Mononuclear cell (primary cell): ENCODE measurements at regions not wholly inside any gene's neighbourhood (a gene's known extent, or its start where the extent isn't known, plus 50 kb on each side); places are given as distances from the start of the nearest gene placed in this dataset.
"Not testable (repeated sequence)": the region's sequence is repeated elsewhere in the genome, so short reads cannot be mapped to it uniquely, and the experiment has no call there.

ENCODE experiments used
- H3K27me3 ChIP-seq: 2 replicates; pipeline ENCODE4 v1.6.0; 2011; ENCODE audit warnings: low read length, control low read depth; ENCODE audit not compliant: insufficient read depth
- H3K4me1 ChIP-seq: 2 replicates; pipeline ENCODE4 v1.5.1; 2011; ENCODE audit warnings: mild to moderate bottlenecking, low read length, control low read depth; ENCODE audit not compliant: insufficient read depth
- H3K4me3 ChIP-seq: 2 replicates; pipeline ENCODE4 v1.5.1; 2011; ENCODE audit warnings: mild to moderate bottlenecking, low read length, moderate library complexity
- H3K9me3 ChIP-seq: 2 replicates; pipeline ENCODE4 v1.5.1; 2011; ENCODE audit warnings: low read depth, mild to moderate bottlenecking, control low read depth, low read length

DNA sequence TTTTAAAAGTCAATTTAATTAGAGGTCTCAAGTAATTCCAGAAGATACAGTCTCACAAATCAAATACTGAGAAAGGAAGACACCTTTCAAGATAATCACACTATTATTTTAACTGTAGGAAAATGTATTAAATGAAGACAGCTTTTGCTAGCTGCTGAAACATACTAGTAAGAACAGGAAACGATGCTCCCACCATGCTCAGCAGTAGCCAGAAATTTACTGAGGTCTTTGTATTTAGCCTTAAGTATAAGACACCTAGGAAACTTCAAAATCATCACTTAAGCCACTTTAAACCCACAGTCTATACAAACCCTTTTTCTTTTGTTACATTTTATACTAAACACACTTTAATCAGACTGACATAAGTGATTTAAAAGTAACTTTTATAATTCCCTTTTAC, 72.7 kb upstream of the NPIPB12 start:
- not testable (repeated sequence) for H3K4me1 ChIP-seq, H3K9me3 ChIP-seq, H3K27me3 ChIP-seq, H3K4me3 ChIP-seq

DNA sequence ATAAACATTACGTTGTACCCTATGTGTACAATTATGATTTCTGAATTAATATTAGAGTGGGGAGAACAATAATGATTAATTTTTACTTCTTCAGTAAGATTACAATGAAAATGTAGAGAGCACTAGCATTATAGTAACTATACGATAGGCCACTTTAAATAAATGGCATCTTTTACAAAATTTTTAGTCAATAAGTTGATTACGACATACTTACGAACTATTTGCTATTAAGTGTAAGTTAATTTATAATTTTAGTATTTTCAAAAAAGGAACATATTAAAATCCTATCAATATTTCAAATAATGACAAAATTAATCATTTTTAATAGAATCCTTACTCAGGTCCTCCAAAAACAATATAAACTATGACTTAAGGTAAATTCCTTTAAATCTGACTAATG, 75.6 kb upstream of the NPIPB12 start:
- H3K4me3 ChIP-seq, H3K27me3 ChIP-seq, H3K9me3 ChIP-seq: not testable (repeated sequence)
- H3K4me1 ChIP-seq: peaks cover 13% of the 10 kb centered on the region

DNA sequence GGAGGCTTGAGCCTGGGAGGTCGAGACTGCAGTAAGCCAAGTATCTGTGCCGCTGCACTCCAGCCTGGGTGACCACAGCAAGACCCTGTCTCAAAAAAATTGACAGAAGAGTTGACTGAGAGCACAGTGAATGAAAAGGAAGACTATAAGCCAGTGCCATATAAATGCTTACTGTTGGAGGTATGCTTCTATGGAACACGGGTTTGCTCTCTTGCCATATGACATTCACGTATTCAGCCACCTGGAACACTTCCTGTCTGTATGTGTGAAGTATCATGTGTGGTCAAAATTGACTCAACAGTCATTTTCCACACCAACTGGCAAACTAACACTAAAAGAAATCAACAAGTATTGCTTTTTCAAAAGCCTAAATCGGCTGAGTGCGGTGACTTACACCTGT, 71.1 kb upstream of the SPN start:
- peaks cover 23% of the 10 kb centered on the region for H3K4me1 ChIP-seq
- H3K4me3 ChIP-seq, H3K27me3 ChIP-seq, H3K9me3 ChIP-seq: not testable (repeated sequence)

DNA sequence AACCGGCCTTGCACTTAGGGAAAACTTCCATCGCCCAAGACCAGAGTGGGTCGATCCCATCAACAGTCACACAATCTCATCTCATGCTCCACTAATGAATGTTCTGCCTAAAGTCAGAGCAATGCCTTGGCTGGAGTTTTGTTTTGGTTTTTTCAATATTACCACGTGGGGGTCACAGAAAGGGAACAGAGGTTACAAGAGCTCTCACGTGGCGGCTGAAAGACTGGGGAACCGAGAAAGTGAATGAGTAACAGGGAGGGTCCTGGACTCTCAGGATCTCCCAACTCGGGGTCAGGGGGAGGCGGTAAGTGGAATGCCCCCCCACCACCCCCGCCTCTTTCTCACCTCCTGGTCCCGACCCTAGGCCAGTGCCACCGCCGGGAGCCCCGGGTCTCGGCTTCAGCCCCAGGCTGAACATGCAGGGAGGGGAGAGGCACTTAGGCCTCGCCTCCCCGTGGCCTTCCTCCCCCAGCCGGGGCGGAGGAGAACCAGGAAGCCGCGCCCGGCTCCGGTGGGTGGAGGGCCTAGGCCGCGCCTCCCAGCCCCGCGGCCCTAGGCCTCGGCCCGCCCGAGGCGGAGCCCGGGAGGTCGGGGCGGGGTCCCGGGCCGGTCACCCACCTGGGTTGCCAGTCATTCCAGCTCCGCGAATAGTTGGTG, 68.7 kb upstream of the SPN start:
- H3K27me3 ChIP-seq, H3K9me3 ChIP-seq: not testable (repeated sequence)
- Histone ChIP-seq H3K4me3 (peak overlapping the region; percentile 53), H3K4me1 (peaks cover 19% of the 10 kb centered on the region)

DNA sequence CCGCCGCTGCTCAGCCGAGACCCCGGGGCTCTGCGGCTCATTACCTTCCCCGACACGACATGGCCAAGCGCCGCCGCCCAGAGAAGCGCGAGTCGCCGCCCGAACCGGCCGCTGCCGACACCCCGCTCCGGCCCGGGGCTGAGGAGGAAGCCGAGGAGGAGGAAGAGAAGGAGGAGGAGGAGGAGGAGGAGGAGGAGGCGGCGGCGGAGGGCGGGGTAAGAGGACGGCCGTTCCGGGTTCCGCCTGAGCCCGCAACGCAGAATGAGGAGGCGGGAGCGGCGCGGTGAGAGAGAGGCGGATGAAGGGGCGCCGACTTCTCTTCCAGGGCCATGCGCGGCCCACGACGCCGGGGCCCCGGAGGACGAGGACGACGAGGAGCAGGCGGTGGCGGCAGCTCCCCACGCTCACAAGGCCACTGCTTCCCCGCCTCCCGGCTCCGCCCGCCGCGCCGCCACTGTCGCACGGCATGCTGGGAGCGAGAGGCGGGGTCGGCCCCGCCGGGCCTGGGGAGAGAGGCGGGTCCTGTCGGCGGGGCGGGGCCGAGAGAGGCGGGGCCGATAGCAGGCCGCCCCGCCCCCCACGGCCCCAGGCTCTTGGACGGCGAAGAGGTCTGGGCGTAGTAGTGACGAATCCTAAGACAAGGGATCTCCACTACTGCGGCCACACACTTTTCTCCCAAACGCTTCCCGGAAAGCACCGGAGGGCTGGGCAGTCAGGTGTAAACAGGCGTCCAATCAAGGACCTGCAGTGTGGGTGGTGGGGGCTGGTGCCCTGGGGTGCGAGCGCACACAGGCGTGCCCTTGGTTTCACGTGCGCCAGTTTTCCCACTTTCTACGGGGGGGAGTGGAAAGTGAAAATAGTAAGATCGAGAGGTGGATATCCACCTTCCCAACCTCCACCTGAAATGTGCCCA, 67.9 kb upstream of the SPN start:
- not testable (repeated sequence) for H3K9me3 ChIP-seq, H3K27me3 ChIP-seq
- Histone ChIP-seq H3K4me3 (peak overlapping the region; percentile 53), H3K4me1 (peaks cover 18% of the 10 kb centered on the region)

DNA sequence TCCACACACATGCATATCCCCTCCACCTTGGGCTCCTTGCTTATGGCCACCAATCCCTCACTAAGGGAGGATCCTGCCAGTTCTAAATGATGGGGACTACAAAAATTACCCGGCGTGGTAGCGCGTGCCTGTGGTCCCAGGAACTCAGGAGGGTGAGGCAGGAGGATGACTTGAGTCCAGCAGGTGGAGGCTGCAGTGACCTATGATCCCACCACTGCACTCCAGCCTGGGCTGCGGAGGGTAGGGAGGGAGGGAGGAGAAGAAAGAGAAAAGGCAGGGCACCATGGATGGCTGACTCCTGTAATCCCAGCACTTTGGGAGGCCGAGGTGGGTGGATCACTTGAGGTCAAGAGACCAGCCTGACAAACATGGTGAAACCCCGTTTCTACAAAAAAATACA, 66.0 kb upstream of the SPN start:
- not testable (repeated sequence) for H3K27me3 ChIP-seq, H3K9me3 ChIP-seq, H3K4me3 ChIP-seq
- peaks cover 32% of the 10 kb centered on the region for H3K4me1 ChIP-seq

DNA sequence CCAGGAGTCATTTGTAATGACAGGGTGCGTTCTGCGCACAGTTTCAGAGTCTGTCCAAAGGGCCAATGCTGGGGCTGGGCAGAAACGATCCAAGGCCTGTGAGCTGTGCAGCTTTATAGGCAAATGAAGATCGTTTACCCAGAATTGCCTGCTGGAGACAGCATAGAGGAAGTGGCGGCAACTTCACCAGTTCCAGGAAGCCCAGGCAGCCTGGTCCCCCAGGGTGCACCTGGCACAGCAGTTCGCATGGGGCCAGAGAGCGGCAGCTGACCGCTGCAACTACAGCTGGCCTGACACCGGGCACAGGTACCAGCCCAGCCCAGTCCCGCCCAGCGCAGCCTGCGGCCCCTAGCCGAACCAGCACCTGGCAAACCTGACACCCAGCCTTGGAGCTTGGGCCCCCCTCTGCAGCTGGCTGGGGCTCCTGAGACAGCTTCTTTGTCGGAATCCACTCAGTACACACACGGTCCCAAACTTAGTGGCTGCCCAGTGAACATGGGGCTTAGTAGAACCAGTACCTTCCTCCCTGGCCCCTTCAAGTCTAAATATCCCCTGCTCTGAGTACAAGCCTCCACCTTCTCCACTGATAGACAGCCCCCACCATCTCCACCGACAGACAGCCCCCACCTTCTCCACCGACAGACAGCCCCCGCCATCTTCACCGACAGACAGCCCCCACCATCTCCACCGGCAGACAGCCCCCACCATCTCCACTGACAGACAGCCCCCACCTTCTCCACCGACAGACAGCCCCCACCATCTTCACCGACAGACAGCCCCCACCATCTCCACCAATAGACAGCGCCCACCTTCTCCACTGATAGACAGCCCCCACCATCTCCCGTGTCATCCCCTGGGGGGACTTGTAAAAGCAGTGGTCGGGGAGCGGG, 62.7 kb upstream of the SPN start:
- Histone ChIP-seq H3K4me3 (peak overlapping the region; percentile 13), H3K4me1 (peaks cover 27% of the 10 kb centered on the region)
- H3K9me3 ChIP-seq, H3K27me3 ChIP-seq: not testable (repeated sequence)

DNA sequence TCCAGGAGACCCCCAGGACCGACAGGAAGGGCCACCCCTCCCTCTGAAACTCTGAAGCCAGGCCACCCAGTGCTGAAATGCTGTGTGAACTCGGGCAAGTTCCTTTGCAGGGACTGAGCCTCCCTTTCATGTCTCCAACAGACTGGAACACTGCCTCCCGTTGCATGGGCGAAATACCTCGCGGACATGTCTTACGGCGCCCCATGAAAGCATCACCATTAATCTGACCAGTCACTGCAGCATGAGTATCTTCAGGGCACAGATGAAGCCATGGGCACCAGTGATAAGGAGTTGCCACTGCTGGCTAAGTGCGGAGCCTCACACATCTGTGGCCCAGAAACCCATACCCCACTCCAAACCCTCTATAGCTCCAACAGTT, 60.8 kb upstream of the SPN start:
- H3K4me3 ChIP-seq, H3K27me3 ChIP-seq, H3K9me3 ChIP-seq: not testable (repeated sequence)
- H3K4me1 ChIP-seq: peaks cover 19% of the 10 kb centered on the region

DNA sequence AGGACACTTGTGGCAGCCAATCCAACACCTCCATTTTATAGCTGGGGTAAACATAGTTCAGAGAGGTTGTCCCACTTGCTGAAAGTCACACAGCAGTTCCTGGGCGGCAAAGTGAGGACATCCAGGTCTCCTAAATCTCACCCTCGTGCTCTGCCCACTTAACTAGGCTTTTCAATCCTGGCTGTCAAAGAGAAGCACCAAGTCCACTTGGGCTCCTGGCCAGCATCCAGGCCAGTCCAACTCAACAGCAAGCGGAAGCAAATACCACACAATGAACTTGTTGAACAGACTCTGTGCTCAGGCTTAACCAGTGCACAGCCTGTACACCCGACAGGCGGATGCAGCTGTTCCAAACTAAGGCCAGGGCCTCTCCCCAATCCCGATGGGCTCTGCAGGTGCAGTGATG, 60.4 kb upstream of the SPN start:
- not testable (repeated sequence) for H3K9me3 ChIP-seq, H3K27me3 ChIP-seq, H3K4me3 ChIP-seq
- peaks cover 19% of the 10 kb centered on the region for H3K4me1 ChIP-seq

DNA sequence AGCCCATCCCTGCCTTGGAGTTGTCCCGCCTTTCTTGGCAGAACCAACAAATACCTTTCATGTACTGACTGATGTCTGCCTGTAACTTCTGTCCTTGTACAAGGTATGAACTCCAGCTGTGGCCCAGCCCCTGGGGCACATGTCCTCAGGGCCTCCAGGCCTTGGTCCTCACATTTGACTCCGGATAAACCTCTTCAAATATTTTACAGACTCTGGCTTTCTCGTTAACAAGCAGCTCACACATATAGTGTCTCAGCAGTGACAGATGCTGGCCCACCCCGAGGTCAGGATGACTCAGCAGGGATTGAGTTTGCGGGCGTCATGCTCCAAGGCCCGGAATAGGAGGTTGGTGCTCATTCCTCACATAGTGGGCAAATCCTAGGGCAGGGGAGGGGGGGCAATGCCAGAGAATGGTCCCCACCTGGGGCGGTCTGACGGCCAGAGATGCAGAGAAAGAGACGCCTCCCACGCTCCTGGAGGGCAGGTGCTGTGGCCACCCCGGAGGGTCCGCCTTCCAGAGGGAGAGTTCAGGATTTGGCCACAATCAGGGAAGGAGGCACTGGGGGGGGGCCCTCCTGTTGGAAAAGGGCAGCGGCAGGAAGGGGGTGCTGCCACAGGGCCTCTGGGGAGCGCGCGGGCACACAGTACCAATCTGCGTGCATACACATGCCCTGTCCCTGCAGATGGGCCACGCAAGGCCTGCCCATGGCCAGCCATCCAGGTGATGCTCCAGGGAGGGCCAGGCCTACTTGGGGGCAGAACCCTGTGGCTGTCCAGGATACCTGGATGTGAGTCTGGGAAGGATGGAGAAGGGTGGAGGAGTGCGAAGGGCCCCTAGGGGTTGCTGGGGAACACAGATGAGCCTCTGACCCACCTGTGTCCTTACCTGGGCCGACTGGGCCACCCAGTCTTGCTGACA, 58.2 kb upstream of the SPN start:
- not testable (repeated sequence) for H3K4me3 ChIP-seq, H3K9me3 ChIP-seq, H3K27me3 ChIP-seq
- H3K4me1 ChIP-seq: peaks cover 16% of the 10 kb centered on the region

DNA sequence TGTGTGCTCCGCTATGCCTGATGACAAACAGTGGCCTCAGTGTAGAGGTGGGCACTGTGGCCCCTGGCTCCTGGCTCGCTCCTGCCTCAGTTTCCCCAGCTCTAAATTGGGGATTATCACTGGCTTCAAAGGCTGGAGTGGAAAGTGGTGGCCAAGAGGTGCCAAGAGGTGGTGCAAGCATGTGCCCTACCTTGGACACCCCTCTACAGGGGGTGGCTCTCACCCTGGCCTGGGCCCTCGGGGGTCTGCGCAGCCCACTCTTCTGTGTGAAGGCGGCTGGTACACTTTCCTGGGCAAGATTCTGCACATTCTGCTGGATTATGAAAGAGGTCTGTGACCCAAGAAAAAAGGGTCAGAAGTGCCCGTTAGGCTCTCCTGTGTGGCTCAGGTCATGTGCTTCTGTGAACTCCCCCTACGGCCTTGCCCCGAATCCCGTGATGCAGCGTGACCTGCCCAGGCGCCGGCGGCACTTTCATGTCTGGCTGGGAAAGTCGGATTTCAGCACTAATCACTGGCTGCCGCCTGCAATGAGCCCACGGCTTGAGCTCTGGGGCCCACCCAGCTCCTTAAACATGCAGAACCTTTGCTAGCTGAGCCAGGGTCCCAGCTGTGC, 57.3 kb upstream of the SPN start:
- H3K9me3 ChIP-seq, H3K4me1 ChIP-seq, H3K27me3 ChIP-seq, H3K4me3 ChIP-seq: not testable (repeated sequence)

DNA sequence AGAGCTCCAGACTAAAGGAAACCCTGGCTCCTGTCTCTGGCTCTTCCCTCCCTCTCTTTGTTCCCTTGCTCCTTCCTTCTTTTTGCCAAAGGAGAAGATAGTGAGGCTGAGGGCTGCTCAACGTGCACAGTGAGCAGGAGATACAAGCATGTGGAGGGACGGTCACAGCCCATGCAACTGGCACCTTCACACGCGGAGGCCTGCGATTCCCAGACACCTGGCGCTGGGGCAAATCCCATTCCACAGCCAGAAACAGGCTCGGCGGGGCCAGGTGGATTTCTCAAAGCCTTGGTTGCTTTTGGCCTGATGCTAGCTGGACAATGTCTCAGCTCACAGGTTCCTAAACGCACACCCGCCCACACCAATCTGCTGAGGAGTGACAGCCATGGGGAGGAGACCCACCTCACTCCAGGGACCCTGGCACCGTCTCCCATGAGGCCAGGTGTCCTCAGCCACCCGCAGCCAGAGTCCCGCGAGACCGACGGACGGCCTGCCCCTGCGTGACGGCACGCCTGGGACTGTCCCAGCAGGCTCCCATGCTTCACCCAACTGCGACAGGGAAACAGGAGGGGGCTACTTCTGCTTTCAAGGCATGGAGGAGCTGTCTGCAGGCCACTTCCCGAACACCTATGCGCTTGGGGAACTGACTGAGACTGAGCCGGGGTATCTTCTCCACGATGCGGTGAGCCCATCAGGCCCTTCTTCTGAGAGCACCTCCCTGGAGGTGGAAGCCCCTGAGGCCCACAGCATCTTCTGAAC, 56.2 kb upstream of the SPN start:
- H3K4me3 ChIP-seq, H3K4me1 ChIP-seq, H3K27me3 ChIP-seq, H3K9me3 ChIP-seq: not testable (repeated sequence)

DNA sequence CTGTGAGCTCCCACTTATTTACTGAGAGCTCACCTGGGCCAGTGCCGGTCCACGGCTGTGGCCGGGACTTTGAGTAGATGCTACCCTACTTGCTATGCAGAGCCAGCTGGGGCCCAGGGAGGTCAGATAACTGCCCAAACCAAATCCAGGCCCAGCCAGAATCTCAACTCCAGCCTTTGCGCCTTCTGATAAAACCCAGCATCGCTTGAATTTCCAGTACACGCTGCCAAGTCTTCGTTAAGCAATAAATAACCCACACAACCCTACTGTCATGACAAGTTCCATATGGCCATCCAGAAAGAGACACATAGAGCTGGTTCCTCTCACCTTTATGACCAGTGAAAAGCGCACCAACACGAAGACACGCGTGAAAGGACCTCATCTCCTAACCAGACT, 55.6 kb upstream of the SPN start:
- not testable (repeated sequence) for H3K4me1 ChIP-seq, H3K9me3 ChIP-seq, H3K4me3 ChIP-seq, H3K27me3 ChIP-seq
